HepG2 (cell line): ENCODE measurements at regions not wholly inside any gene's neighbourhood (a gene's known extent, or its start where the extent isn't known, plus 50 kb on each side); places are given as distances from the start of the nearest gene placed in this dataset.

Experiments
- ATAC-seq: fragments of 200-7000 bp; cut with Tn5 transposase; 3 replicates; pipeline ENCODE4 v1.9.1; 2020; ENCODE audit warnings: mild to moderate bottlenecking, moderate library complexity
- BruUV-seq: library from RNA; stranded (reverse); fragments of 400-500 nt; replicated peaks from 2 replicates; lab custom pipeline; 2021; lab: Mats Ljungman, UMichigan
- CTCF ChIA-PET: fragments of 300-600 bp; formaldehyde crosslinking; extraction: SDS; loops from one replicate; lab custom pipeline; 2021; ENCODE audit warnings: low total read pairs, inconsistent platforms, low intra/inter-chr PET ratio; lab: Yijun Ruan, JAX
- POLR2A ChIA-PET: fragments of 350-600 bp; sonication (Branson Sonifier 250); formaldehyde crosslinking; loops from one replicate; lab custom pipeline; 2020; ENCODE audit warnings: antibody characterized with exemption, inconsistent platforms; lab: Yijun Ruan, JAX
- DNase-seq: peaks from one replicate; pipeline ENCODE4 v3.0.0-alpha.2; 2015; ENCODE audit warnings: low spot score
- FAIRE-seq: peaks from 3 replicates; lab custom pipeline; 2011; peaks lifted over from hg19 to GRCh38; lab: Jason Lieb, UNC
- H2AFZ ChIP-seq: one replicate; pipeline ENCODE4 v1.6.1; 2011; ENCODE audit warnings: low read length, inconsistent platforms
- H3K27ac ChIP-seq: fragments of 300-600 bp; 3 replicates; pipeline ENCODE4 v1.8.0; 2011; ENCODE audit warnings: mixed run types, mild to moderate bottlenecking, mixed read lengths, low read length, inconsistent platforms; ENCODE audit not compliant: insufficient read depth; ENCODE audit errors: extremely low read length
- H3K27me3 ChIP-seq, 2 experiments: fragments of 200-600 bp in 1 of 2; 2 replicates in 1 of 2; 3 replicates in 1 of 2; pipeline versions ENCODE4 v1.6.0 to v1.8.0; 2011; ENCODE audit warnings: low read length in 2 of 2, mild to moderate bottlenecking in 2 of 2, moderate library complexity in 2 of 2, inconsistent platforms in 1 of 2; ENCODE audit not compliant: insufficient read depth in 2 of 2, control insufficient read depth in 1 of 2
- H3K36me3 ChIP-seq, 2 experiments: fragments of 200-600 bp in 1 of 2; replicated peaks in 1 of 2; 2 replicates in 1 of 2; 3 replicates in 1 of 2; pipeline versions ENCODE4 v1.5.1 to v1.8.0; 2011; ENCODE audit warnings: low read length in 2 of 2, inconsistent platforms in 1 of 2; ENCODE audit not compliant: insufficient read depth in 2 of 2, control insufficient read depth in 1 of 2
- H3K4me1 ChIP-seq: 2 replicates; pipeline ENCODE4 v1.5.1; 2012; ENCODE audit warnings: low read length, inconsistent platforms; ENCODE audit not compliant: insufficient read depth
- H3K4me2 ChIP-seq: 2 replicates; pipeline ENCODE4 v1.6.0; 2011; ENCODE audit warnings: low read depth, low read length, inconsistent platforms
- H3K4me3 ChIP-seq, 3 experiments: fragments of 200-600 bp in 1 of 3; sonication (generic), shearing (Covaris generic) in 1 of 3; replicated peaks in 1 of 3; 2 replicates each; pipeline ENCODE4 v1.5.1; 2011 to 2016; ENCODE audit warnings: low read length in 3 of 3, inconsistent platforms in 2 of 3, low read depth in 2 of 3, mild to moderate bottlenecking in 2 of 3, control low read depth in 1 of 3, mixed read lengths in 1 of 3; ENCODE audit not compliant: insufficient read depth in 1 of 3
- H3K79me2 ChIP-seq: one replicate; pipeline ENCODE4 v1.6.1; 2011; ENCODE audit warnings: low read length, inconsistent platforms; ENCODE audit not compliant: insufficient read depth
- H3K9ac ChIP-seq: 2 replicates; pipeline ENCODE4 v1.6.0; 2011; ENCODE audit warnings: mild to moderate bottlenecking, low read depth, low read length, inconsistent platforms; ENCODE audit not compliant: insufficient read depth
- H3K9me3 ChIP-seq: 2 replicates; pipeline ENCODE4 v1.5.1; 2012; ENCODE audit warnings: mild to moderate bottlenecking, low read length
- H4K20me1 ChIP-seq: 2 replicates; pipeline ENCODE4 v1.6.0; 2011; ENCODE audit warnings: inconsistent platforms, mild to moderate bottlenecking, low read length, moderate library complexity; ENCODE audit not compliant: insufficient read depth
- CEBPG ChIP-seq: IDR thresholded peaks from 2 replicates; pipeline ENCODE4 v1.6.1; 2016
- GABPA ChIP-seq, 2 experiments: IDR thresholded peaks; 2 replicates each; pipeline ENCODE4 v1.6.1; 2011 to 2016; ENCODE audit warnings: low read depth in 2 of 2, low read length in 1 of 2, missing biosample characterization in 1 of 2, missing genetic modification characterization in 1 of 2
- KDM6A ChIP-seq: IDR thresholded peaks from 2 replicates; pipeline ENCODE4 v1.6.1; 2016; ENCODE audit warnings: low read depth
- KMT2A ChIP-seq: sonication (generic); formaldehyde crosslinking; IDR thresholded peaks from 2 replicates; pipeline ENCODE4 v1.4.0; 2020; ENCODE audit warnings: missing genetic modification reagents
- SIN3B ChIP-seq: fragments of 150-350 bp; IDR thresholded peaks from 2 replicates; pipeline ENCODE4 v1.6.1; 2014; ENCODE audit warnings: low read length
- SMAD3 ChIP-seq: sonication (generic); formaldehyde crosslinking; IDR thresholded peaks from 2 replicates; pipeline ENCODE4 v1.4.0; 2020; ENCODE audit warnings: missing genetic modification reagents
- SMARCE1 ChIP-seq: fragments of 450-650 bp; IDR thresholded peaks from 2 replicates; pipeline ENCODE4 v1.6.1; 2017; ENCODE audit warnings: borderline replicate concordance
- ZC3H13 ChIP-seq: sonication (generic); formaldehyde crosslinking; IDR thresholded peaks from 2 replicates; pipeline ENCODE4 v1.8.1; 2023; ENCODE audit warnings: mild to moderate bottlenecking, missing genetic modification reagents, moderate library complexity
- ZFP62 ChIP-seq: sonication (generic); formaldehyde crosslinking; IDR thresholded peaks from 2 replicates; pipeline ENCODE4 v1.4.0; 2020; ENCODE audit warnings: missing genetic modification reagents
- ZFY ChIP-seq: sonication (generic); formaldehyde crosslinking; IDR thresholded peaks from 2 replicates; pipeline ENCODE4 v1.4.0; 2020; ENCODE audit warnings: missing genetic modification reagents
- ZNF513 ChIP-seq: sonication (generic); formaldehyde crosslinking; conservative IDR thresholded peaks from 2 replicates; pipeline ENCODE4 v1.5.0; 2020; ENCODE audit warnings: missing genetic modification reagents
- ZNF557 ChIP-seq: sonication (generic); formaldehyde crosslinking; IDR thresholded peaks from 2 replicates; pipeline ENCODE4 v1.4.0; 2020; ENCODE audit warnings: missing genetic modification reagents
- ZNF839 ChIP-seq: sonication (generic); formaldehyde crosslinking; IDR thresholded peaks from 2 replicates; pipeline ENCODE4 v1.4.0; 2020; ENCODE audit warnings: missing genetic modification reagents, mild to moderate bottlenecking, borderline replicate concordance
- ZNF879 ChIP-seq: sonication (generic); formaldehyde crosslinking; IDR thresholded peaks from 2 replicates; pipeline ENCODE4 v1.8.1; 2023; ENCODE audit warnings: missing genetic modification reagents
- ZSCAN31 ChIP-seq: sonication (generic); formaldehyde crosslinking; IDR thresholded peaks from 2 replicates; pipeline ENCODE4 v1.5.0; 2020; ENCODE audit warnings: low read depth, mild to moderate bottlenecking, missing genetic modification reagents
- ZZZ3 ChIP-seq: sonication (generic); formaldehyde crosslinking; IDR thresholded peaks from 2 replicates; pipeline ENCODE4 v1.4.0; 2020; ENCODE audit warnings: missing genetic modification reagents, mild to moderate bottlenecking, borderline replicate concordance
- WGBS: methylation state at CpG from one replicate; pipeline ENCODE4 v1.1.6; 2017; ENCODE audit warnings: low lambda C conversion rate; 5-methylcytosine and 5-hydroxymethylcytosine counted together
- in situ Hi-C: cut with HindIII; loops from 2 replicates; pipeline ENCODE4 v1.10.0; 2017; ENCODE audit warnings: low pct_unique_long_range_greater_than_20kb; ENCODE audit not compliant: extremely low pct_ligation_motif_present
- intact Hi-C: fragments of 100-400 bp; cut with micrococcal nuclease; formaldehyde crosslinking; loops from one replicate; pipeline ENCODE4 v1.10.0; 2022; ENCODE audit not compliant: unreplicated experiment
- TF ChIP-seq, protein P1 (sequence below): sonication (generic); formaldehyde crosslinking; IDR thresholded peaks from 2 replicates; pipeline ENCODE4 v1.4.0; 2020; ENCODE audit warnings: mild to moderate bottlenecking, missing genetic modification reagents

GRCh38 chr6:170003451-170004160, 252.2 kb downstream of the ERMARD start:
- no peak overlapping the region for H3K27ac ChIP-seq
- no TSS peak for BruUV-seq
- H3K4me3 ChIP-seq, result no peak overlapping the region
- H4K20me1 ChIP-seq, result no peaks in the 10 kb centered on the region
- H3K9ac ChIP-seq, result no peak overlapping the region
- no peak for DNase-seq
- no peak for FAIRE-seq
- 0% methylated on average over 1 of the region's 1 CpG for WGBS
- peaks cover 52% of the 10 kb centered on the region for H3K9me3 ChIP-seq
- intact Hi-C loops, result no loop called here
- H3K36me3 ChIP-seq, result no peaks in the 10 kb centered on the region
- TF ChIP-seq, protein P1, sequence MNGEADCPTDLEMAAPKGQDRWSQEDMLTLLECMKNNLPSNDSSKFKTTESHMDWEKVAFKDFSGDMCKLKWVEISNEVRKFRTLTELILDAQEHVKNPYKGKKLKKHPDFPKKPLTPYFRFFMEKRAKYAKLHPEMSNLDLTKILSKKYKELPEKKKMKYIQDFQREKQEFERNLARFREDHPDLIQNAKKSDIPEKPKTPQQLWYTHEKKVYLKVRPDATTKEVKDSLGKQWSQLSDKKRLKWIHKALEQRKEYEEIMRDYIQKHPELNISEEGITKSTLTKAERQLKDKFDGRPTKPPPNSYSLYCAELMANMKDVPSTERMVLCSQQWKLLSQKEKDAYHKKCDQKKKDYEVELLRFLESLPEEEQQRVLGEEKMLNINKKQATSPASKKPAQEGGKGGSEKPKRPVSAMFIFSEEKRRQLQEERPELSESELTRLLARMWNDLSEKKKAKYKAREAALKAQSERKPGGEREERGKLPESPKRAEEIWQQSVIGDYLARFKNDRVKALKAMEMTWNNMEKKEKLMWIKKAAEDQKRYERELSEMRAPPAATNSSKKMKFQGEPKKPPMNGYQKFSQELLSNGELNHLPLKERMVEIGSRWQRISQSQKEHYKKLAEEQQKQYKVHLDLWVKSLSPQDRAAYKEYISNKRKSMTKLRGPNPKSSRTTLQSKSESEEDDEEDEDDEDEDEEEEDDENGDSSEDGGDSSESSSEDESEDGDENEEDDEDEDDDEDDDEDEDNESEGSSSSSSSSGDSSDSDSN (CRISPR knock-in tag), result no peak
- TF ChIP-seq GABPA (IDR thresholded peaks at IDR 0.05; ENCODE audit: low read depth, low read length), result no peak
- no peak for TF ChIP-seq GABPA (CRISPR knock-in tag; IDR thresholded peaks at IDR 0.05; ENCODE audit: low read depth)
- TF ChIP-seq ZZZ3 (CRISPR knock-in tag), result no peak
- no peak for TF ChIP-seq ZC3H13
- TF ChIP-seq KDM6A (CRISPR knock-in tag), result no peak
- no peak for TF ChIP-seq SIN3B
- TF ChIP-seq ZNF557 (CRISPR knock-in tag), result no peak
- TF ChIP-seq ZSCAN31 (CRISPR knock-in tag), result no peak
- no peak for TF ChIP-seq ZFP62 (CRISPR knock-in tag)
- TF ChIP-seq SMAD3, result no peak
- no peak for TF ChIP-seq ZFY (CRISPR knock-in tag)
- TF ChIP-seq KMT2A, result no peak
- no peak for TF ChIP-seq ZNF513 (CRISPR knock-in tag)
- TF ChIP-seq CEBPG (CRISPR knock-in tag), result no peak
- no peak for TF ChIP-seq ZNF879
- TF ChIP-seq SMARCE1, result no peak
- TF ChIP-seq ZNF839 (CRISPR knock-in tag), result no peak
- H3K27me3 ChIP-seq, result peaks cover 4 to 28% of the 10 kb centered on the region in 2 experiments
- no peaks in the 10 kb centered on the region for H3K4me1 ChIP-seq
- in situ Hi-C loops, result no loop called here
- H2AFZ ChIP-seq, result no peak overlapping the region
- no peak overlapping the region for H3K4me2 ChIP-seq
- no peaks in the 10 kb centered on the region for H3K79me2 ChIP-seq
- ATAC-seq, result no peak
- ChIA-PET CTCF (no interaction called here), POLR2A (no interaction called here)
